ENCODE measurements at regions not wholly inside any gene's neighbourhood (a gene's known extent, or its start where the extent isn't known, plus 50 kb on each side); places are given as distances from the start of the nearest gene placed in this dataset.

DNA sequence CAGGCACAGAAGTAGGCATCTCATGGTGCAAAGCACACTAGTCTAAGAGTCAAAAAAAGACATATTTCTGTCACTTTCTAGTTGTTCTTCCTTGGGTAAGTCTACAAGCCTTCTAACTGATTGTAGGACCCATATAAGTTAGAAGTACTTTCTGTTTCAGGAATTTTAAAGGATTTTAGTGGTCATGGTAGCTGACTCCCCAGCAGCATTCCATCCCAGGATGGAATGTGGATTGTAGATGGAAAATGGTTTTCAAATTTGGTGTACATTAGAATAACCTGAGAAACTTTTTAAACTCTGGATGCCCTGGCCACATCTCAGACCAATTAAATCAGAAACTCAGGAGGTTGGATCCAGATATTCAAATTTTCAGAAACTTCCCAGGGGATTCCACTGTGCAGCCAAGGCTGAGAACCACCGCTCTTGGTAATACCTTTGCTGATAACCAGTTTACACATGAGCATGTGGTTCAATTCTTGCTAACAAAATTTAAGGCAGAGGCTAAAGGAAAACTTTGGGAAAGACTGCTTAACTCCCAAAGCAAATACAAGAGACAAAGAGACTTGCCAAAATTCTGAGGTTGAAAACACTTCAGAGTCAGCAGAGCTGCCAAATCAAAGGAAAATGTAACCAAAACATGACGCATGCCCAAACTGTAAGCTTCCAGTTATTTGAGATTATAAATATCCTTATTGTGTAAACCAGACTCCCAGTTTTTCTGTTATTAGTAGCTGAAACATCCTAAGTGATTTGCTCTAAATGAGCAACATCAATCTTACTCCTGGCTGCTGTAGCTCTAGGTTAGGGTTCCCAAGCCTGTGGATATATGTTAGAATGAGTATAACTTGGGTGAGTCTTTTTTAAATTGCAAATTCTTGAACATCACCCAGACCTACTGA, 145.4 kb upstream of the MTAP start:
- TF ChIP-seq POLR2AphosphoS5 (IDR thresholded peaks at IDR 0.05): no peak
- TF ChIP-seq CTCF (IDR thresholded peaks at IDR 0.05): no peak
- TF ChIP-seq POLR2A (IDR thresholded peaks at IDR 0.05): no peak
